Activated T-cell treated with anti-CD3 and anti-CD28 coated beads for 48 hours (primary cell): ENCODE measurements at regions not wholly inside any gene's neighbourhood (a gene's known extent, or its start where the extent isn't known, plus 50 kb on each side); places are given as distances from the start of the nearest gene placed in this dataset.

Source experiments
- DNase-seq: peaks from one replicate; pipeline ENCODE4 v3.0.0-alpha.2; 2020; ENCODE audit warnings: low read depth

- DNase-seq: no peak
These were observed 157.3 kb downstream of the ZNF281 start for GRCh38 chr1:200252531-200252930.

DNA sequence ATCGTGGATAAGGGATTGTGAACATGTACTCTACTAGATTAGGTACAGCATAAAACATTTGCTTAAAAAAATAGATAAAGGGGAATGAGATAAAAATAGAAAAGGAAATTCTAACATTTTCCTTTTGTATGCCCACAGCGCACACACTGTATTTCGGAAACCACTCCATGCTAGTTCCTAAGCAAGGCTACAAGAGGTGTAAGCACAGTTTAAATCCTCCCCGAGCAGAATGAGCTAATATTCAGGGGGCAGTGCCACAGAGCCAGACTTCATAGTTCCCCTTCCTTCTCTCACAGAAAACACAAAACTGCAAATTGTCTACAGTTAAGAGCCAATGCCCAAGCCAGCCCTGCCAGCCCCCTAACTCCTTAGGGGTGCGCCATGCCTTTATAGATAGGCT, 159.4 kb downstream of the ZNF281 start:
- DNase-seq: no peak

- DNase-seq: no peak
These were observed 161.3 kb downstream of the ZNF281 start for GRCh38 chr1:200248541-200248940.

- no peak for DNase-seq
These were observed 162.3 kb downstream of the ZNF281 start for GRCh38 chr1:200247518-200247917.

- DNase-seq: no peak
These were observed 164.4 kb downstream of the ZNF281 start for GRCh38 chr1:200245473-200245872.

- DNase-seq: no peak
These were observed 166.8 kb downstream of the ZNF281 start for GRCh38 chr1:200243042-200243437.

GRCh38 chr1:200242110-200243041, 167.5 kb downstream of the ZNF281 start:
- DNase-seq: no peak

GRCh38 chr1:200240656-200241055, 169.2 kb downstream of the ZNF281 start:
- DNase-seq: no peak

GRCh38 chr1:200238311-200238710, 171.5 kb downstream of the ZNF281 start:
- no peak for DNase-seq

DNA sequence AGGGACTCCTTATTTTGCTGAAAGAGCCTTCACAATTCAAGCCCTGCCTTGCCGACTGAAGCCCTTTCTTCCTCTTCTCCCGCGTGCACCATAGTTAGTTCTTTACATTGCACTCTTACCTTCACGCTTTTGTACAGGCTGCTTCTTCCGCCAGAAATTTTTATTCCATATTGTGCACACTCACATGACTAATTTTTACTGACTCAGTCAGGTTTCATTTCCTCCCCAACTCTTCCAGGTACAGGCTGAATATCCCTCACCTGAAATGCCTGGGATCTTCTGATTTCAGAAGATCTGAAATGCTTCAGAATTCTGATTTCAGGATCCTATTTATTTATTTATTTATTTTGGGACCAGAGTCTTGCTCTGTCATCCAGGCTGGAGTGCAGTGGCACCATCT, 172.8 kb downstream of the ZNF281 start:
- no peak for DNase-seq

GRCh38 chr1:200234938-200235337, 174.9 kb downstream of the ZNF281 start:
- no peak for DNase-seq

- DNase-seq: no peak
These were observed 176.4 kb downstream of the ZNF281 start for GRCh38 chr1:200233393-200233792.

DNA sequence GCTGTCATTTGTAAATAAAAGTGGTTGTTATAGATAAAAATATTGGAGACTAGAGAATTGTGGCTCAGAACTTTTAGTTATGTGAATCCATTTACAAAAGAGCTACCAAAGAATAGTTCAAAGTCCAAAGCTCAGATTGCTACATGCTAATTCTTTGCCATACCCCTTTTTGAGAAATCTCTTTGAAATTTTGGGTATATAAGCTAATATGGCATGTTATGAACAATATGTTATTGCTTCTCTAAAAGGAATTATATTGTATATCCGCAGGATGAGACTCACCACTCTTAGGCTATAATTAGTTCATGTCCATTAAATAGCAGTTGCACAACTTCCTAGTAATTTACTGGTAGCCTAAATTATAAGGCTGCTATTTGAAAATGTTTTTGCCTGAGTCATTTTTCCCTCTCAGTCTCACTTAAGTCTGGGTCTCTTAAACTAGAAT, 178.0 kb downstream of the ZNF281 start:
- DNase-seq: no peak

DNA sequence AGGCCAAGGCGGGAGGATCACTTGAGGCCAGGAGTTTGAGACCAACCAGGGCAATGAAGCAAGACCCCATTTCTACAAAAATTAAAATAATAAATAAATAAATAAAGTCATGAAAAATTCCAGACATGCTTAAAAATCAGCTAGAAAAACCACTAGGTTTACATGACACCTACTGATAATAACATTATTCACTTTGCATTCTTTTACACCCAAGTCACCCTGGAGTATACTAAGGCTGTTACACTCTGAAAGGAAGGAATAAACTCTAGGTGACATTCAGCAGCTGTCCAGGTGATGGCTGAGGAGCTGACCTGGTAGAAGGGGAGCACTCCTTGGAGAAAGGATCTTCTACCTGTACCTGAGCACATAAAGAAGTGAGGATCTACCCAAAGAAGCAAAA, 179.2 kb downstream of the ZNF281 start:
- DNase-seq: no peak

GRCh38 chr1:200228486-200228885, 181.3 kb downstream of the ZNF281 start:
- no peak for DNase-seq

DNA sequence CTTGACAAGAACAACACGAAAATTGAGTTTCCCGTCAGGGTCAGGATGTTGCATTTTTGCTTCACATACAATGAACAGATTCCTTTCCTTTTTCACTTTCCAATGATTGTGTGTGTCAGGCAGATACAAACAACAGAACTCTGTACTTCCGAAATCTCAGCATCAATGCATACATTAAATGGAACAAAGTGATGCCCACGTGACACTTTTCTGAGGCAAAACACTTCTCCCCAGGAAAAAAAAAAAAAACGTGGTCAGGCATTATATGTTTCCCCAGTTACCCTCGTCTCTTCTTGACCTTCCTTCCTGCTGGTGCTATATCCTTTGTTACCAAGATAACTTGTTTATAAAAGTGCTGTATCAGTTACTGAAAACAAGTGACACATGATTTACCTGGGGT, 181.8 kb downstream of the ZNF281 start:
- DNase-seq: no peak
